Activated naive CD4-positive, alpha-beta T cell treated with anti-CD3 and anti-CD28 coated beads for 36 hours (primary cell): ENCODE measurements at regions not wholly inside any gene's neighbourhood (a gene's known extent, or its start where the extent isn't known, plus 50 kb on each side); places are given as distances from the start of the nearest gene placed in this dataset.

ENCODE experiments used
- CTCF ChIA-PET: fragments of 350-600 bp; sonication (Branson Sonifier 250); formaldehyde crosslinking; loops from one replicate; lab custom pipeline; 2021; ENCODE audit warnings: antibody characterized with exemption; lab: Charles Lee
- DNase-seq: peaks from one replicate; pipeline ENCODE4 v3.0.0-alpha.2; 2020
- H3K27ac Mint-ChIP-seq: one replicate; pipeline ENCODE4 v1.8.0; 2021; ENCODE audit warnings: mild to moderate bottlenecking, mixed read lengths
- H3K27me3 Mint-ChIP-seq: one replicate; pipeline ENCODE4 v1.8.0; 2021; ENCODE audit warnings: low read depth, mixed read lengths
- H3K36me3 Mint-ChIP-seq: one replicate; pipeline ENCODE4 v1.8.0; 2021; ENCODE audit warnings: low read depth, mixed read lengths
- H3K4me1 Mint-ChIP-seq: one replicate; pipeline ENCODE4 v1.8.0; 2021; ENCODE audit warnings: low read depth, mixed read lengths
- H3K4me3 Mint-ChIP-seq: one replicate; pipeline ENCODE4 v1.8.0; 2021; ENCODE audit warnings: mild to moderate bottlenecking, moderate library complexity, mixed read lengths
- H3K9me3 Mint-ChIP-seq: one replicate; pipeline ENCODE4 v1.8.0; 2021; ENCODE audit warnings: mixed read lengths
- intact Hi-C: fragments of 100-400 bp; cut with micrococcal nuclease; formaldehyde crosslinking; loops from one replicate; pipeline ENCODE4 v1.15.1; 2023

GRCh38 chr14:28098856-28099255 lies 667.7 kb upstream of the FOXG1 start:
- Mint-ChIP-seq H3K4me1 (no peaks in the 10 kb centered on the region), H3K9me3 (peaks cover 5% of the 10 kb centered on the region), H3K27ac (no peak overlapping the region), H3K27me3 (no peaks in the 10 kb centered on the region), H3K4me3 (no peak overlapping the region), H3K36me3 (no peaks in the 10 kb centered on the region)
- CTCF ChIA-PET = no interaction called here
- intact Hi-C loops = no loop called here
- no peak for DNase-seq

GRCh38 chr14:28102001-28102400 lies 664.6 kb upstream of the FOXG1 start:
- Mint-ChIP-seq H3K9me3 (peaks cover 14% of the 10 kb centered on the region), H3K27ac (no peak overlapping the region), H3K36me3 (no peaks in the 10 kb centered on the region), H3K4me3 (no peak overlapping the region), H3K27me3 (no peaks in the 10 kb centered on the region), H3K4me1 (no peaks in the 10 kb centered on the region)
- CTCF ChIA-PET = no interaction called here
- intact Hi-C loops = no loop called here
- DNase-seq = no peak

- Mint-ChIP-seq H3K27ac (no peak overlapping the region), H3K4me1 (no peaks in the 10 kb centered on the region), H3K27me3 (no peaks in the 10 kb centered on the region), H3K4me3 (no peak overlapping the region), H3K36me3 (no peaks in the 10 kb centered on the region), H3K9me3 (peaks cover 14% of the 10 kb centered on the region)
- CTCF ChIA-PET = no interaction called here
- intact Hi-C loops = no loop called here
- no peak for DNase-seq
These were observed 663.8 kb upstream of the FOXG1 start for GRCh38 chr14:28102814-28103213.

DNA sequence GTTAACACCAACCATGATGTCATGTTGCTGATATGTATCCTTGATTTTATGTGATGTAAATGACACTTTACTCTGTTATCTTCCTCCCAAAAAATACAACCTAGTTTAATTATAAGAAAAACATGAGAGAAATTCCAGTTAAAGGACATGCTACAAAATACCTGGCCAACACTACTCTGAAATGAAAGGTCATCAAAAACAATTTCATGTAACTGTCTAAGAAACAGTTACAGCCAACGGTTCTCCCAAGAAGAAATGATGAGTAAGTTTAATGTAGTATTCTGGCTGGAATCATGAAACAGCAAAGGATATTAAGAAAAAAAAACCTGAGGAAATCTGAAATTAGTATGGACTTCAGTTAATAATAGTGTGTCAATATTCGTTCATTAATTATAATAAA lies 653.3 kb upstream of the FOXG1 start:
- H3K36me3 Mint-ChIP-seq = no peaks in the 10 kb centered on the region
- H3K4me1 Mint-ChIP-seq = no peaks in the 10 kb centered on the region
- H3K27me3 Mint-ChIP-seq = no peaks in the 10 kb centered on the region
- CTCF ChIA-PET = no interaction called here
- no peak for DNase-seq
- H3K9me3 Mint-ChIP-seq = peaks cover 6% of the 10 kb centered on the region
- H3K27ac Mint-ChIP-seq = no peak overlapping the region
- H3K4me3 Mint-ChIP-seq = no peak overlapping the region
- intact Hi-C loops = no loop called here

- no peaks in the 10 kb centered on the region for H3K36me3 Mint-ChIP-seq
- H3K9me3 Mint-ChIP-seq = peaks cover 10% of the 10 kb centered on the region
- H3K4me3 Mint-ChIP-seq = no peak overlapping the region
- no peak overlapping the region for H3K27ac Mint-ChIP-seq
- DNase-seq = no peak
- CTCF ChIA-PET = no interaction called here
- no peaks in the 10 kb centered on the region for H3K4me1 Mint-ChIP-seq
- H3K27me3 Mint-ChIP-seq = no peaks in the 10 kb centered on the region
- intact Hi-C loops = no loop called here
These were observed 649.9 kb upstream of the FOXG1 start for GRCh38 chr14:28116716-28117115.

DNA sequence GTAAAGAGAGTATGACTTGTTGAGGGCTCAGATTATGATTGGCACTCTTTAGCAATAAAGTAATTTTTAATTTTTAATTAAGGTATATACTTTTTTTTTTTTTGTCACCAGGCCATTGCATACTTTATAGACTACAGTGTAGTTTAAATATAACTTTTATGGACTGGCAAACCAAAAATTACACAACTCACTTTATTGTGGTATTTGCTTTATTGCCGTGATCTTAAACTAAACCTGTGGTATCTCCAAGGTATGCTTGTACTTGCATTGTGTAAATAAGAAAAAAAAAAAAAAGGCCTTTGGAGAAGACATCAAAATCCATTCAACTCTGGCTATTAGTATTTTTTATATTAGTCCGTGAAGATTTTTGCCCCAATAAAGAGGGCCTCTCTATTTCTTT lies 646.7 kb upstream of the FOXG1 start:
- no peaks in the 10 kb centered on the region for H3K4me1 Mint-ChIP-seq
- CTCF ChIA-PET = no interaction called here
- H3K36me3 Mint-ChIP-seq = no peaks in the 10 kb centered on the region
- peaks cover 9% of the 10 kb centered on the region for H3K9me3 Mint-ChIP-seq
- no peak overlapping the region for H3K4me3 Mint-ChIP-seq
- no peak overlapping the region for H3K27ac Mint-ChIP-seq
- DNase-seq = no peak
- intact Hi-C loops = no loop called here
- no peaks in the 10 kb centered on the region for H3K27me3 Mint-ChIP-seq

DNA sequence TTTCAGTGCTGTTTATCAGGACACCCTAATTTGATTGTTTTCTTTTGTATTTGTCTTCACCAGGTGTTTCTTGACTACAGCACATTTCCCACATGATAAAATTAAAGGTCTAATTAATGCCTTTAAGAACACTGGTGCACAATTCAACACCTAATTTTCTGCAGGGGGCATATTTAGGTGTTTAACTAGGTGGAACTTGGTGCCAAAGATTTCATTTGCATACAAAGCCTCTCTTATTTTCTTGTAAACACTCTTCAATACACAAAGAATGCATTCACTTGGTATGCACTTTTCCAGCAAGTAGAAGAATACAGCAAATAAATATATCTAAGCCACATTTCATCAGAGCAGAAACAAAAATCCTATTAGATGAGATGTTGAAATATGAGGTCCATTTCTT lies 646.2 kb upstream of the FOXG1 start:
- no peaks in the 10 kb centered on the region for H3K36me3 Mint-ChIP-seq
- intact Hi-C loops = no loop called here
- CTCF ChIA-PET = no interaction called here
- H3K4me1 Mint-ChIP-seq = no peaks in the 10 kb centered on the region
- peaks cover 9% of the 10 kb centered on the region for H3K9me3 Mint-ChIP-seq
- no peak overlapping the region for H3K27ac Mint-ChIP-seq
- no peak overlapping the region for H3K4me3 Mint-ChIP-seq
- H3K27me3 Mint-ChIP-seq = no peaks in the 10 kb centered on the region
- no peak for DNase-seq

GRCh38 chr14:28121512-28122297 lies 644.9 kb upstream of the FOXG1 start:
- intact Hi-C loops = no loop called here
- Mint-ChIP-seq H3K27ac (no peak overlapping the region), H3K4me3 (no peak overlapping the region), H3K27me3 (no peaks in the 10 kb centered on the region), H3K4me1 (no peaks in the 10 kb centered on the region), H3K9me3 (peaks cover 9% of the 10 kb centered on the region), H3K36me3 (no peaks in the 10 kb centered on the region)
- CTCF ChIA-PET = no interaction called here
- no peak for DNase-seq

DNA sequence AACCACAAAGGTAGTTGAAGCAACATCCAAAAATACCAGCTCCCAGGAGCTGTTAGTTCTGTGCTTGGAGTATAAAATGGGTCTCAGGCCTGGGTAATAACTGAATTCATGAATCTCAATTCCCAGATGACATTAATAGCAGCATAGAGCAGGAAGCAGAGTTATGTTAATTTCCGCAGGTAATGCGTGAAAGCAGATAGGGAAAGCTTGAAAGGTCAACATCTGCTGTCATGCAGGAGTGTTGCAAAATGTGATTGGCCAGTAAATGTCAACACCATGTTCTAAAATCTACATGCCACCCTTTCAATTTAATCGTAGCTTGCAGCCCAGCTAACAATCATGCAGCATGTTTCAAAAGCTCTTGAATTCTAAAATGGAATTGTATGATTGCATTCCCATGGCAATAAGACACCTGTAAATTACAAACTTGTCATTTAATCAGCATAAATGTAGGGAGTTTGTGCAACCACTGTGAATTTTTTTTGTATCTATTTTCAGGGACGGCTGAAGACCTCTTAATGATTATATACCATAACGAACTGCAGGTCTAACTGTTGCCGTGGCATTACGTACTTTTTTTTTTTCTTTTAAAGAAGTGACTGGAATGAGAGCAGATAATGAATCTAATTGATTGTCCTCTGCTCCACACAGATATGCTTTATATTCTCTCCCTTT lies 635.8 kb upstream of the FOXG1 start:
- Mint-ChIP-seq H3K27ac (no peak overlapping the region), H3K9me3 (peaks cover 17% of the 10 kb centered on the region), H3K27me3 (no peaks in the 10 kb centered on the region), H3K36me3 (no peaks in the 10 kb centered on the region), H3K4me3 (no peak overlapping the region), H3K4me1 (no peaks in the 10 kb centered on the region)
- DNase-seq = no peak
- CTCF ChIA-PET = no interaction called here
- intact Hi-C loops = no loop called here

- Mint-ChIP-seq H3K36me3 (no peaks in the 10 kb centered on the region), H3K27me3 (no peaks in the 10 kb centered on the region), H3K4me1 (no peaks in the 10 kb centered on the region), H3K27ac (no peak overlapping the region), H3K9me3 (peaks cover 15% of the 10 kb centered on the region), H3K4me3 (no peak overlapping the region)
- DNase-seq = no peak
- CTCF ChIA-PET = no interaction called here
- intact Hi-C loops = no loop called here
These were observed 628.2 kb upstream of the FOXG1 start for GRCh38 chr14:28138341-28138740.

DNA sequence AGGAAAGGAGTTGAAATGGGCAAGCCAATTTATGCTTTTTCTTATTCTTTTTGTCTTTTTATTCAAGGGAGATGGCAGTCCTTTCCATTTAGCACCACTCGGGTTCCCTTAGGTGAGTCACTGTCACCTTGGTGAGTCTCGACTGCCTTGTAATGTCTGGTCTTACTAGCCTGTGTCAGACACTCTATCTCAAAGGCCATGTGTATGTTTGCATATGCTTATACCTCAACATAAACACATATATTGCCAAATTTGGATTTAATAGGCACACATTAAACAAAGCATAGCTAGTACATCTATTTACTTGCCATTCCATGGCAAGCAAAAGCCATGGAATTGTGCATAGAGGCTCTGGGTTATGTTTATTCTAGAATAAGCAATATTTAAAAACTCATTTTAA lies 624.9 kb upstream of the FOXG1 start:
- intact Hi-C loops = no loop called here
- Mint-ChIP-seq H3K4me1 (no peaks in the 10 kb centered on the region), H3K27ac (no peak overlapping the region), H3K9me3 (peaks cover 10% of the 10 kb centered on the region), H3K36me3 (no peaks in the 10 kb centered on the region), H3K4me3 (no peak overlapping the region), H3K27me3 (no peaks in the 10 kb centered on the region)
- no peak for DNase-seq
- CTCF ChIA-PET = no interaction called here

GRCh38 chr14:28142400-28143015 lies 624.1 kb upstream of the FOXG1 start:
- Mint-ChIP-seq H3K27ac (no peak overlapping the region), H3K27me3 (no peaks in the 10 kb centered on the region), H3K9me3 (peaks cover 14% of the 10 kb centered on the region), H3K36me3 (no peaks in the 10 kb centered on the region), H3K4me1 (no peaks in the 10 kb centered on the region), H3K4me3 (no peak overlapping the region)
- CTCF ChIA-PET = no interaction called here
- no peak for DNase-seq
- intact Hi-C loops = no loop called here

- intact Hi-C loops = no loop called here
- DNase-seq = no peak
- Mint-ChIP-seq H3K27me3 (no peaks in the 10 kb centered on the region), H3K4me3 (no peak overlapping the region), H3K4me1 (no peaks in the 10 kb centered on the region), H3K27ac (no peak overlapping the region), H3K36me3 (no peaks in the 10 kb centered on the region), H3K9me3 (peaks cover 12% of the 10 kb centered on the region)
- CTCF ChIA-PET = no interaction called here
These were observed 623.3 kb upstream of the FOXG1 start for GRCh38 chr14:28143316-28143715.
